Mammary epithelial cell (primary cell): ENCODE measurements at regions not wholly inside any gene's neighbourhood (a gene's known extent, or its start where the extent isn't known, plus 50 kb on each side); places are given as distances from the start of the nearest gene placed in this dataset.

Experiments used
- CTCF ChIP-seq, 2 donors: IDR thresholded peaks in 1 of 2; conservative IDR thresholded peaks in 1 of 2; 2 replicates each; pipeline ENCODE4 v1.5.1; 2011 to 2012; ENCODE audit warnings: inconsistent platforms in 2 of 2, low read length in 2 of 2, mild to moderate bottlenecking in 2 of 2, control low read depth in 1 of 2, low read depth in 1 of 2; ENCODE audit not compliant: insufficient read depth in 1 of 2; ENCODE audit errors: extremely low read depth in 1 of 2
- EZH2 ChIP-seq: IDR thresholded peaks from 2 replicates; pipeline ENCODE4 v1.6.1; 2012; ENCODE audit warnings: low read length, inconsistent platforms, borderline replicate concordance

DNA sequence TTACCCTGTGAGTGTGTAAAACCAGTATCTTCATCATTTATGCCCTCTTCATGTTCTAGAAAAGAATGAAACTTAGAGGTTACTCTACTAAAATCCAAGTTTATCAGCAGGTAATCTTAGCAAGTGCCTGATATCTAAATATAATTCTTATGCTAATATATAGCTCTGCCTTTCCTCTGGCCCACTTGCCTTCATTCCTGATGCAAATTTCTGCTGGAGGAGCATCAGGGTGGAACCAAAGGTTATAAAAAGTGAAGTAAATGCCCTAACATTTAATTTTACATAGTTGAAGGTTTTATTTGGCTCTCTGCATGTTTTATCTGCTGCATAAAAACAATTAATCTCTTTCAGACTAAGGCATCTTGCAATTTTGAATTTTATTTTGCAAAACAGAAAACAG, 936.2 kb downstream of the ROBO2 start:
- TF ChIP-seq CTCF (conservative IDR thresholded peaks at IDR 0.05 in 1 of 2, IDR thresholded peaks at IDR 0.05 in 1 of 2; ENCODE audit: extremely low read depth in 1 of 2, insufficient read depth in 1 of 2, low read depth in 1 of 2, low read length in 2 of 2) (no peak), EZH2 (no peak)
